GM23338 (cell line): ENCODE measurements at regions not wholly inside any gene's neighbourhood (a gene's known extent, or its start where the extent isn't known, plus 50 kb on each side); places are given as distances from the start of the nearest gene placed in this dataset.

Source experiments
- ATAC-seq: fragments of 200-7000 bp; cut with Tn5 transposase; 3 replicates; pipeline ENCODE4 v1.9.1; 2020
- DNase-seq: peaks from one replicate; pipeline ENCODE4 v3.0.0-alpha.2; 2015; ENCODE audit warnings: low spot score
- H2AFZ ChIP-seq: fragments of 200-600 bp; sonication (generic); 2 replicates; pipeline ENCODE4 v1.8.0; 2016; ENCODE audit warnings: antibody characterized with exemption, mild to moderate bottlenecking, moderate library complexity
- H3F3A ChIP-seq: fragments of 200-600 bp; sonication (generic); replicated peaks from 2 replicates; pipeline ENCODE4 v1.8.0; 2017; ENCODE audit warnings: antibody characterized with exemption, mixed run types, low read depth
- H3K27ac ChIP-seq: fragments of 200-600 bp; sonication (generic); 2 replicates; pipeline ENCODE4 v1.6.1; 2016; ENCODE audit warnings: low read depth
- H3K27me3 ChIP-seq: fragments of 200-600 bp; sonication (generic); 2 replicates; pipeline ENCODE4 v1.8.0; 2016; ENCODE audit warnings: mild to moderate bottlenecking, mixed run types, moderate library complexity; ENCODE audit not compliant: insufficient read depth
- H3K36me3 ChIP-seq: fragments of 200-600 bp; sonication (generic); 2 replicates; pipeline ENCODE4 v1.8.0; 2016; ENCODE audit warnings: mild to moderate bottlenecking; ENCODE audit not compliant: insufficient read depth
- H3K4me1 ChIP-seq: fragments of 200-600 bp; sonication (generic); 2 replicates; pipeline ENCODE4 v1.8.0; 2016; ENCODE audit warnings: mild to moderate bottlenecking, moderate library complexity; ENCODE audit not compliant: insufficient read depth
- H3K4me2 ChIP-seq: fragments of 200-600 bp; sonication (generic); 2 replicates; pipeline ENCODE4 v1.7.1; 2017; ENCODE audit warnings: mixed run types
- H3K4me3 ChIP-seq: fragments of 200-600 bp; sonication (generic); 2 replicates; pipeline ENCODE4 v1.6.1; 2016; ENCODE audit warnings: mixed run types
- H3K79me2 ChIP-seq: fragments of 200-600 bp; sonication (generic); replicated peaks from 2 replicates; pipeline ENCODE4 v1.8.0; 2017; ENCODE audit warnings: mild to moderate bottlenecking; ENCODE audit not compliant: insufficient read depth
- H3K9me2 ChIP-seq: fragments of 200-600 bp; sonication (generic); 2 replicates; pipeline ENCODE4 v1.8.0; 2017; ENCODE audit not compliant: insufficient read depth
- H4K20me1 ChIP-seq: fragments of 200-600 bp; sonication (generic); replicated peaks from 2 replicates; pipeline ENCODE4 v1.8.0; 2017; ENCODE audit warnings: mild to moderate bottlenecking; ENCODE audit not compliant: insufficient read depth
- H3K27ac Mint-ChIP-seq: 2 replicates; pipeline ENCODE4 v1.8.0; 2020; ENCODE audit warnings: inconsistent platforms, mild to moderate bottlenecking, moderate library complexity, mixed read lengths
- H3K27me3 Mint-ChIP-seq: 3 replicates; pipeline ENCODE4 v1.8.0; 2022; ENCODE audit warnings: low read depth, mild to moderate bottlenecking, moderate library complexity, mixed read lengths, inconsistent platforms; ENCODE audit not compliant: insufficient read depth, poor library complexity
- H3K36me3 Mint-ChIP-seq: 3 replicates; pipeline ENCODE4 v1.8.0; 2021; ENCODE audit warnings: low read depth, mild to moderate bottlenecking, inconsistent platforms, moderate library complexity, mixed read lengths
- H3K4me1 Mint-ChIP-seq: 3 replicates; pipeline ENCODE4 v1.8.0; 2020; ENCODE audit warnings: mild to moderate bottlenecking, inconsistent platforms, mixed read lengths
- H3K4me3 Mint-ChIP-seq: 3 replicates; pipeline ENCODE4 v1.8.0; 2021; ENCODE audit warnings: moderate library complexity, mild to moderate bottlenecking, inconsistent platforms, mixed read lengths
- H3K9me3 Mint-ChIP-seq: 3 replicates; pipeline ENCODE4 v1.8.0; 2020; ENCODE audit warnings: moderate library complexity, mild to moderate bottlenecking, inconsistent platforms, mixed read lengths
- CREB1 ChIP-seq: fragments of 250-450 bp; sonication (Bioruptor Pico); IDR thresholded peaks from 2 replicates; pipeline ENCODE4 v1.5.0; 2020; ENCODE audit warnings: low read depth, mild to moderate bottlenecking, moderate library complexity
- CTCF ChIP-seq, 2 experiments: fragments of 200-600 bp in 1 of 2; sonication (generic) in 1 of 2; conservative IDR thresholded peaks; 2 replicates each; pipeline versions ENCODE4 v1.5.1 to v1.6.1; 2016 to 2017; ENCODE audit warnings: antibody characterized with exemption in 2 of 2, low read depth in 2 of 2, mild to moderate bottlenecking in 2 of 2, moderate library complexity in 1 of 2
- ETS1 ChIP-seq: IDR thresholded peaks from 2 replicates; pipeline ENCODE4 v1.6.1; 2016; ENCODE audit warnings: antibody characterized with exemption
- EZH2 ChIP-seq: fragments of 200-600 bp; sonication (generic); IDR thresholded peaks from one replicate; pipeline ENCODE4 v1.8.0; 2017; ENCODE audit warnings: antibody characterized with exemption, mild to moderate bottlenecking, low read depth; ENCODE audit not compliant: unreplicated experiment
- EZH2phosphoT487 ChIP-seq: fragments of 200-600 bp; sonication (generic); IDR thresholded peaks from one replicate; pipeline ENCODE4 v1.8.1; 2018; ENCODE audit warnings: antibody characterized with exemption; ENCODE audit not compliant: unreplicated experiment
- JUNB ChIP-seq: IDR thresholded peaks from one replicate; pipeline ENCODE4 v1.6.1; 2016; ENCODE audit warnings: antibody characterized with exemption; ENCODE audit not compliant: unreplicated experiment
- NANOG ChIP-seq: IDR thresholded peaks from 2 replicates; pipeline ENCODE4 v1.6.1; 2016; ENCODE audit warnings: antibody characterized with exemption, borderline replicate concordance
- POLR2AphosphoS5 ChIP-seq: IDR thresholded peaks from 2 replicates; pipeline ENCODE4 v1.6.1; 2016; ENCODE audit warnings: antibody characterized with exemption, low read depth
- REST ChIP-seq: IDR thresholded peaks from one replicate; pipeline ENCODE4 v1.6.1; 2018; ENCODE audit warnings: antibody characterized with exemption; ENCODE audit not compliant: unreplicated experiment
- ZNF114 ChIP-seq: fragments of 250-450 bp; sonication (Bioruptor Pico); IDR thresholded peaks from 2 replicates; pipeline ENCODE4 v1.5.0; 2020; ENCODE audit warnings: mild to moderate bottlenecking, moderate library complexity
- ZNF331 ChIP-seq: fragments of 250-450 bp; sonication (Bioruptor Pico); IDR thresholded peaks from 2 replicates; pipeline ENCODE4 v1.5.0; 2020; ENCODE audit warnings: low read depth, mild to moderate bottlenecking, moderate library complexity

GRCh38 chr11:91922846-91923245, 301.8 kb upstream of the FAT3 start:
- Mint-ChIP-seq H3K27ac (no peak overlapping the region), H3K9me3 (no peaks in the 10 kb centered on the region), H3K4me1 (no peaks in the 10 kb centered on the region), H3K36me3 (no peaks in the 10 kb centered on the region), H3K4me3 (no peak overlapping the region), H3K27me3 (no peaks in the 10 kb centered on the region)
- Histone ChIP-seq H3K27me3 (no peaks in the 10 kb centered on the region), H3K4me1 (no peaks in the 10 kb centered on the region), H3K9me2 (no peaks in the 10 kb centered on the region), H4K20me1 (no peaks in the 10 kb centered on the region), H3K4me3 (no peak overlapping the region), H3K79me2 (no peaks in the 10 kb centered on the region), H3K27ac (no peak overlapping the region), H3K4me2 (no peak overlapping the region), H3F3A (no peaks in the 10 kb centered on the region), H2AFZ (no peak overlapping the region), H3K36me3 (no peaks in the 10 kb centered on the region)
- ATAC-seq (no peak), DNase-seq (no peak)
- TF ChIP-seq ZNF331 (CRISPR knock-in tag) (no peak), NANOG (no peak), EZH2phosphoT487 (no peak), JUNB (no peak), POLR2AphosphoS5 (no peak), CTCF (conservative IDR thresholded peaks at IDR 0.05; ENCODE audit: low read depth in 2 of 2) (no peak), ZNF114 (CRISPR knock-in tag) (no peak)

- Histone ChIP-seq H3K4me3 (no peak overlapping the region), H4K20me1 (no peaks in the 10 kb centered on the region), H3F3A (no peaks in the 10 kb centered on the region), H3K27me3 (no peaks in the 10 kb centered on the region), H3K27ac (no peak overlapping the region), H3K9me2 (no peaks in the 10 kb centered on the region), H3K79me2 (no peaks in the 10 kb centered on the region), H3K36me3 (no peaks in the 10 kb centered on the region), H3K4me2 (no peak overlapping the region), H2AFZ (no peak overlapping the region), H3K4me1 (no peaks in the 10 kb centered on the region)
- H3K4me1 Mint-ChIP-seq, result no peaks in the 10 kb centered on the region
- no peak for DNase-seq
- no peak overlapping the region for H3K4me3 Mint-ChIP-seq
- ATAC-seq, result no peak
- no peaks in the 10 kb centered on the region for H3K36me3 Mint-ChIP-seq
- no peaks in the 10 kb centered on the region for H3K27me3 Mint-ChIP-seq
- no peak overlapping the region for H3K27ac Mint-ChIP-seq
- H3K9me3 Mint-ChIP-seq, result peaks cover 2% of the 10 kb centered on the region; the same call in 1 of the 3 replicates
- TF ChIP-seq REST (no peak), CTCF (conservative IDR thresholded peaks at IDR 0.05; ENCODE audit: low read depth in 2 of 2) (no peak), ZNF114 (CRISPR knock-in tag) (no peak), ETS1 (no peak), POLR2AphosphoS5 (no peak), EZH2 (no peak), EZH2phosphoT487 (no peak), CREB1 (CRISPR knock-in tag) (no peak), JUNB (no peak)
Measured at GRCh38 chr11:91921974-91922373, 302.6 kb upstream of the FAT3 start.
